Prostate gland (tissue), 2 donors: ENCODE measurements at regions not wholly inside any gene's neighbourhood (a gene's known extent, or its start where the extent isn't known, plus 50 kb on each side); places are given as distances from the start of the nearest gene placed in this dataset.

Experiments used
- DNase-seq: peaks from one replicate; pipeline ENCODE4 v3.0.0-alpha.2; 2019; ENCODE audit warnings: low spot score
- H3K27ac ChIP-seq, 2 donors: fragments of 200-600 bp; sonication (generic); 2 replicates each; pipeline ENCODE4 v1.5.1; 2017 to 2019
- H3K27me3 ChIP-seq: fragments of 200-600 bp; sonication (generic); replicated peaks from 2 replicates; pipeline ENCODE4 v1.5.1; 2019; ENCODE audit not compliant: insufficient read depth
- H3K36me3 ChIP-seq, 2 donors: fragments of 200-600 bp; sonication (generic); 1 replicate in 1 of 2; 2 replicates in 1 of 2; pipeline versions ENCODE4 v1.5.1 to v1.8.1; 2017 to 2019
- H3K4me1 ChIP-seq: fragments of 200-600 bp; sonication (generic); replicated peaks from 2 replicates; pipeline ENCODE4 v1.5.1; 2019
- H3K4me3 ChIP-seq, 2 donors: fragments of 200-600 bp; sonication (generic); 2 replicates each; pipeline ENCODE4 v1.5.1; 2017 to 2019
- H3K9me3 ChIP-seq: fragments of 200-600 bp; sonication (generic); 2 replicates; pipeline ENCODE4 v1.5.1; 2017
- CTCF ChIP-seq, 4 experiments: fragments of 200-600 bp in 2 of 4; fragments of 450-650 bp in 2 of 4; sonication (generic) in 2 of 4; IDR thresholded peaks; 1 replicate in 3 of 4; 2 replicates in 1 of 4; pipeline ENCODE4 v1.5.1; 2016 to 2019; ENCODE audit warnings: antibody characterized with exemption in 4 of 4, mild to moderate bottlenecking in 2 of 4, moderate library complexity in 2 of 4
- POLR2A ChIP-seq: fragments of 450-650 bp; IDR thresholded peaks from one replicate; pipeline ENCODE4 v1.6.1; 2016; ENCODE audit warnings: antibody characterized with exemption, mild to moderate bottlenecking
- POLR2AphosphoS5 ChIP-seq: sonication (generic); formaldehyde crosslinking; IDR thresholded peaks from one replicate; pipeline ENCODE4 v1.6.1; 2017; ENCODE audit warnings: antibody characterized with exemption
- WGBS: methylation state at CpG from one replicate; pipeline ENCODE4 v1.1.5; 2018; 5-methylcytosine and 5-hydroxymethylcytosine counted together
- intact Hi-C: fragments of 100-400 bp; cut with DNase I; formaldehyde crosslinking; loops from one replicate; pipeline ENCODE4 v1.14.2; 2022

- H3K27me3 ChIP-seq, result no peaks in the 10 kb centered on the region
- 81% methylated on average over 3 of the region's 3 CpGs for WGBS
- H3K4me3 ChIP-seq, result no peak overlapping the region
- intact Hi-C loops, result no loop called here
- H3K27ac ChIP-seq, result no peak overlapping the region
- no peaks in the 10 kb centered on the region for H3K36me3 ChIP-seq
- DNase-seq, result no peak
- H3K9me3 ChIP-seq, result no peaks in the 10 kb centered on the region
- H3K4me1 ChIP-seq, result no peaks in the 10 kb centered on the region
- TF ChIP-seq CTCF (IDR thresholded peaks at IDR 0.05), result no peak
- no peak for TF ChIP-seq POLR2AphosphoS5
- no peak for TF ChIP-seq POLR2A
These were observed 382.5 kb downstream of the KCNN2 start for GRCh38 chr5:114744406-114744805.

DNA sequence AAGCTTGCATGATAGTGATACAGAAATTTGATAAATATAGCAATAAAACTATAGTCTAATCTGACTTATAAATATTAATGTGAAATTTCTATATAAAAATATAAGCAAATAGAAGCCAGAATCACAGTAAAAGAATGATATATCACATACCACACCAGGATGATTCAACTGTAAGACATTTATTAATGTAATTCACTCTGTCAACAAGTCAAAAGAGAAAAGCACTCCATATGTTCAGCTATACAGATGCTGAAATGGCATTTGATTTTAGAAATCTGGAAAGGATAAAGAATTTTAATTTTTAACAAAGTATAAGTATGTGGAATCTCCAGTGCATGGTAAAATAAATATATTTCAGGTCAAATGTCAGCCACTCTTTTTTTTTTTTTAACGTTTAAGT is 372.4 kb downstream of the KCNN2 start:
- no peak overlapping the region for H3K4me3 ChIP-seq
- H3K9me3 ChIP-seq, result no peaks in the 10 kb centered on the region
- WGBS, result 90% methylated on average over 1 of the region's 1 CpG
- intact Hi-C loops, result no loop called here
- H3K4me1 ChIP-seq, result no peaks in the 10 kb centered on the region
- no peak overlapping the region for H3K27ac ChIP-seq
- no peaks in the 10 kb centered on the region for H3K27me3 ChIP-seq
- no peak for DNase-seq
- TF ChIP-seq POLR2AphosphoS5 (no peak), CTCF (IDR thresholded peaks at IDR 0.05) (no peak), POLR2A (no peak)
- H3K36me3 ChIP-seq, result no peaks in the 10 kb centered on the region

GRCh38 chr5:114729986-114730385 is 368.1 kb downstream of the KCNN2 start:
- intact Hi-C loops, result no loop called here
- 53% methylated on average over 1 of the region's 1 CpG for WGBS
- no peaks in the 10 kb centered on the region for H3K9me3 ChIP-seq
- H3K36me3 ChIP-seq, result no peaks in the 10 kb centered on the region
- H3K27ac ChIP-seq, result no peak overlapping the region
- H3K4me1 ChIP-seq, result no peaks in the 10 kb centered on the region
- no peak for DNase-seq
- no peak overlapping the region for H3K4me3 ChIP-seq
- TF ChIP-seq CTCF (IDR thresholded peaks at IDR 0.05) (no peak), POLR2A (no peak), POLR2AphosphoS5 (no peak)
- H3K27me3 ChIP-seq, result no peaks in the 10 kb centered on the region

GRCh38 chr5:114727358-114727757 is 365.5 kb downstream of the KCNN2 start:
- 50% methylated on average over 3 of the region's 3 CpGs for WGBS
- TF ChIP-seq POLR2A (no peak), POLR2AphosphoS5 (no peak), CTCF (IDR thresholded peaks at IDR 0.05) (no peak)
- Histone ChIP-seq H3K9me3 (no peaks in the 10 kb centered on the region), H3K27ac (no peak overlapping the region), H3K4me3 (no peak overlapping the region), H3K4me1 (no peaks in the 10 kb centered on the region), H3K36me3 (no peaks in the 10 kb centered on the region), H3K27me3 (no peaks in the 10 kb centered on the region)
- intact Hi-C loops, result no loop called here
- DNase-seq, result no peak

GRCh38 chr5:114726131-114726530 is 364.3 kb downstream of the KCNN2 start:
- Histone ChIP-seq H3K27me3 (no peaks in the 10 kb centered on the region), H3K9me3 (no peaks in the 10 kb centered on the region), H3K27ac (no peak overlapping the region), H3K36me3 (no peaks in the 10 kb centered on the region), H3K4me3 (no peak overlapping the region), H3K4me1 (no peaks in the 10 kb centered on the region)
- TF ChIP-seq POLR2A (no peak), POLR2AphosphoS5 (no peak), CTCF (IDR thresholded peaks at IDR 0.05) (no peak)
- WGBS, result 19% methylated on average over 2 of the region's 2 CpGs
- DNase-seq, result no peak
- intact Hi-C loops, result no loop called here
